GM18498 (cell line): ENCODE measurements at regions not wholly inside any gene's neighbourhood (a gene's known extent, or its start where the extent isn't known, plus 50 kb on each side); places are given as distances from the start of the nearest gene placed in this dataset.
"Not testable (repeated sequence)": the region's sequence is repeated elsewhere in the genome, so short reads cannot be mapped to it uniquely, and the experiment has no call there.

Source experiments
- ATAC-seq: cut with Tn5 transposase; IDR thresholded peaks from one replicate; pipeline ENCODE4 v1.9.1; 2021; ENCODE audit warnings: mild to moderate bottlenecking, moderate library complexity; ENCODE audit not compliant: unreplicated experiment

DNA sequence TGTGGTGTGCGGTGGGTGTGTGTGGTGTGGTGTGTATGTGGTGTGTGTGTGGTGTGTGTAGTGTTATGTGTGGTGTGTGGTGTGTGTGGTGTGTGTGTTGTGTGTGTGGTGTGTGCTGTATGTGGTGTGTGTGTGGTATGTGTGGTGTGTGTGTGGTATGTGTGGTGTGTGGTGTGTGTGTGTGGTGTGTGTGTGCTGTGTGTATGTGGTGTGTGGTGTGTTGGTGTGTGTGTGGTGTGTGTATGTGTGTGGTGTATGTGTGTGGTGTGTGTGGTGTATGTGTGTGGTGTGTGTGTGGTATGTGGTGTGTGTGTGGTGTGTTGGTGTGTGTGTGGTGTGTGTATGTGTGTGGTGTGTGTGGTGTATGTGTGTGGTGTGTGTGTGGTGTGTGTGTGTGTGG is 144.3 kb downstream of the HSD17B3 start:
- no peak for ATAC-seq

DNA sequence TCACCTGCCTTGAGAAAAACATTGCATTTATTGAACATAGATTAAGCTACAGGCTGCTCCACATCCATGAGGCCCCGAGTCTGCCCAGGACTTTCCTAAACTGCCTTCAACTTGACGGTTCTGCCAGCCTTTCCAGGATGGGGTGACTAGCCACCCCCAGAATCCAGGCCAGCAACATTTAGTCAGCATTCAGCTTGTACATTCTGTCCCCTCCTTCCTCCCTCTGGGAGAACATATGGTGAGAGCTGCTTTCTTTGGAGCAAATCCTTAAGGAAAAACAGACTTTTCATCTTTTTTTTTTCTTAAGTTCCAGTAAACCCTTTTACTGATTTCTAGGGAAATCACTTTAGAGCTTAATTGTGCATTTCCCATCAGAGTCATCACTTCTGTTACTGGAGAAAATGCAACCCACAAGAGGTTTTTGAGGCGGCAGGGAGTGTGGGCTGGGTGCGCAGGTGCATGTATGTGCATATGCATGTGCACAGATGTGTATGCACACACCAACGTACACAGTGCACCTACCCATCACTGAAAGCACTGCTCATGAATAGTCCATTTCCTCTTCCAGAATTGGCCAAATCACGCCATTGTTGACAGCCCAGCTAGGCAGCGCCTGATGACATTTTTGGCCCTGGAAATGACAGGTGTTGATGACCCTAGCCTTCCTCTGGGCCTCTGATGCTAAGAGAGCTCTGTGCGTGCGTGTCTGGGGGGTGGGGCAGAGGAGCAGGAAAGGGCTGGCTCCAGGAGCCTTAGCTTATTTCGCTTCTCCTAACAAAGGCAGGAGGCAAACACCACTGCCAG is 145.6 kb downstream of the HSD17B3 start:
- no peak for ATAC-seq

DNA sequence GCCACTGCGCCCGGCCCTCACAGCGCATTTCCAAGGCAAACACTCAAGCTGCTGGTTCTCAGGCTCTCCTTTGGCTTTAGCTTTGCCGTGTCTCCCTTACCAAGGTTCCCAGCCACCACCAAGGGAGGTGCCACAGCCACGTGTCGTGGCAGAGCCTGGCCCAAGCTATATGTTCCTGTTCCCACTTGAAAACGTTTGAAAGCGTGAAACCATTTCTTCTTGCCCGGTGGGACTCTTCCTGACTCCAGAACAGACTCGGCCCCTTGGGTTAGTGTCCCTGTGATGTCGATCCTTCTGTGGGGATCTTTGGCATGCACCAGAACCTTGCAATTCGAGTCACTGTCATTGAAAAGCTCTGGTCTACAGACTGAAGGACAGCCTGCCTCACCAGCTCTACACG is 147.9 kb downstream of the HSD17B3 start:
- no peak for ATAC-seq

DNA sequence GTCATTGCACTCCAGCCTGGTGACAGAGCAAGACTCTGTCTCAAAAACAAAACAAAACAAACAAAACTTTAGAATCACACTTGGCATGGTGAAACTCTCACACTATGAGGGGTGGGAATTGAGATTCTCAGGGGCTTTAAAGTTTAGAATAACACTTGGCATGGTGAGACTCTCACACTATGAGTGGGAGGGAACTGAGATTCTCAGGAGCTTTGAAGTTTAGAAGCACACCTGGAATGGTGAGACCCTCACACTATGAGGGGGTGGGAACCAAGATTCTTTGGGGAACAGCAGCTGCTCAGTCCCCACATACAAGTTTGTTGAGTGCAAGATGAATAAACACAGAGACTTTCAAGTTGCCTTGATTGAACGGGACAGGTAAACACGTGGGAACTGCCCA is 149.4 kb downstream of the HSD17B3 start:
- ATAC-seq = no peak

DNA sequence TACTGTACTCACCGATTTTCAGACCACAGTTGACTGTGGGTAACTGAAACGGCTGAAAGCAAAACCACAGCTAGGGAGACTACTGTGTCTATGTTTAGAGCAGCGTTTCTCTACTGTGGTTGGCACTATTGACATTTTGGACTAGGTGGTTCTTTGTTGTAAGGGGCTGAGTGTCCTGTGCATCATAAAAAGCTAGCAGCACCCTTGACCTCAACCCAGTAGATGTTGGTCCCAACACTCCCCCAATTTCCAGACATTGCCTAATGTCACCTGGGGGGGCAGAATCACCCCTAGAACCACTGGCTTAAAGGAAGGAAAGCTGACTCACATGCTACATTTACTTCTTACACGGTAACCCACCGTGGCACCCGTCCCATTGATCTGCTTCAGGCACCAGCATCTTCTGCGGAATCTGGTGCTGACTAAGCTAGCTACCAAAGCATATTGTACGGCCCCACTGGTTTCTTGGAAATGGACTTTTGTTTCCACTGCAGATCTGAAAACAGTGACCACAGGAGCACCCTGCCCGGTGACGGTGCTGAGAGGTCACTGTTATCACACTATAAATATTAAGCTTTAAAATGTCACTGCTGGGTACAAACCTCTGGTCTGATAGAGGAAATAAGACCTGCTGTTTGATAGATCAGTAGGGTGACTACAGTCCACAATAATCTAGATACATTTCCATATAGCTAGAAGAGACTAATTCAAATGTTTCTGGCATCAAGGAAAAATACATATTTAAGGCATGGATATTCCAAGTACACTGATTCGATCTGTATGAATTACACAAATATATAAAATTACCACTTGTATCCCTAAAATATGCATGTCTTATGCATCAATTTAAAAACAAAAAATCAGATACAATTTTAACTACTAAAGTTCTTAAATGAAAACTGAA is 151.4 kb downstream of the HSD17B3 start:
- ATAC-seq = peak; percentile 90

DNA sequence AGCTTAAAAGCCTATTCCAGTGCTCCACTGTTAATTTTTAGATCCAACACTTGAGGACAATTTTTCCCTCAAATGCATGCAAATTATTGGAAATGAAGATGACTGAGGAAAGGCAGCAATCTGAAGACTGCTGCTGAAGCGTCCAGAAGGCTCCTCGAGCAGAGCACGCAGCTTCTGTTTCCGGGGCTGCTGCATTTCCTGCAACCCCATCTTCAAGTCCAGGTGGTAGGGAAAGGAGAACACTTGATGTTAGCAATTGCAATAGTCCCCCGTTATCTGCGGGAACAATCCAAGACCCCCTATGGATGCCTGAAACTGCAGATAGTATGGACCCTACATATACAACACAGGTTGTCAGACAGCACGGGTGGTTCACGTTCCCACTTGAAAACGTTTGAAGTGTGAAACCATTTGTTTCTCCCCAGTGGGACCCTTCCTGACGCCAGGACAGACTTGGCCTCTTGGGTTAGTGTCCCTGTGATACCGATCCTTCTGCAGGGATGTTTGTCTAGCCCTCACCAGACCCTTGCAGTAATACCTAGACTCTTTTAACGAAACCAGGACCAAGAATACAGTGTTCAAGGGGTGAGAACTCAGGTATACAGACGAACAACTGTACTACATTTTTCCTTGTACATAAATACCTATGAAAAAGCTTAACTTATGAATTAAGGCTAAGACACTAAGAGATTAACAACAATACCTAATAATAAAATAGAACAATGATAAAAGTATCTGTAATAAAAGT is 152.3 kb downstream of the HSD17B3 start:
- ATAC-seq = peak; percentile 61

DNA sequence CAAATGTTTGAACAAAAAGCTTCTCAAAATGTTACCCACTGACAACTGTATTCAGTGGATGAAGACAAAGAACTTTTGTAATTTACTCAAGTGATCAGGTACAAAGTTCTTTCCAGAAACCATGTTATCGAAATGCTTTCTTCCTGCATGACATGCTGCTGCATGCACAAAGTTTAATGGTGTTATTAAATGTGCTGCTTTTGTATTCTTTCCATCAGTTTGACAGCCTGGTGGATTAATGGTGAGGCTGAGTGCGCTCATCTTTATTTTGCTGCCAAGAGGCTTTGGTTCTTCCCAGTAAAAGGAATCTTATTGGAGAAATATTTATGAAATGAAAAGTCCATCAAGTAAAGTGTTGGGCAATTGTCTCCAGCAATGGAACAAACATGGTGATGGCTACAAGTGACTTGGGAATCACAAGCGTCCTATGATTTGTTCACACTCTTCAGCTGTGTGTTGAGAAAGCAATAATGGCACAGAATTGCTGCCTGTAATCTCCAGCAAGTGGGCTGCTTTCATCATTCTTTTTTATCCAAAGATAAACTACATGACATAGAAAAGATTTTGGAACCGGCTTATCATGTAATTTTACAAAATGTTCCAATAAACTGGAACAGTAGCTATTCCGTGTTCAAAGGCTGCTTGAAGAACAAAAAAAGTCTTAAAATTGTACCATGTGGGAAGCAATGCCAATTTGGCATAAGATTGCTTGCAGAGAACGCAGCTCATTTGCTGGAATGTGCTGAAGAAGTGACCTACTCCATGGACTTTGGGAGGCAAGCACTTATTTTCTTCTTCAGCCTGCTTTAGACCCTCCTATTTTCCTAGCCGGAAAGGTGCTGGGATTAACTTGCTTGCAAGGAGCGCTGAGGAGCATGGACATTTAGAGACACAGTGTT is 153.1 kb downstream of the HSD17B3 start:
- ATAC-seq = no peak

DNA sequence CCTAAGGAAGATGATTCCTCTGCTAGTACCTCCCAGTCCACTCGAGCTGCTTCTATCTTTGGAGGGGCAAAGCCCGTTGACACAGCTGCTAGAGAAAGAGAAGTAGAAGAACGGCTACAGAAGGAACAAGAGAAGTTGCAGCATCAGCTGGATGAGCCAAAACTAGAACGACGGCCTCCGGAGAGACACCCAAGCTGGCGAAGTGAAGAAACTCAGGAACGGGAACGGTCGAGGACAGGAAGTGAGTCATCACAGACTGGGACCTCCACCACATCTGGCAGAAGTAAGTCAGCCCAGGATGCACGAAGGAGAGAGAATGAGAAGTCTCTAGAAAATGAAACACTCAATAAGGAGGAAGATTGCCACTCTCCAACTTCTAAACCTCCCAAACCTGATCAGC is 154.9 kb downstream of the HSD17B3 start:
- ATAC-seq = not testable (repeated sequence)

DNA sequence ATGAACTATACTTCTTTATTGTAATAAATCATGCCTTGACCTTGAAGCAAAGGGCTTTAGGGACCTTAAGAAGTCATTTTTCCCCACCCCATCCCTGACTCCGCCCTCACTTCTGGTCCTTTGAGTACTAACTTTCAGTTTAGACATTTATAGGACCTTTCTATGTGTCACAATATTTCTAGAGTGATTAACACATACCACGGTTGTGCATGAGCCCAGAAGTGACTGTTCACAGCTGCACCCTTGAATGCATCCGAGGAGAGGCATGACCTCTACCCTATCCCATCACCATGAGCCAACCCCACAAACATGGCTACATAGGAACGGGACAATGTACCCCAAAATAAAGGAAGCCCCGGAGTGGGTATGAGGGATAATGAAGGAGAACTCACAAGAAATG is 160.3 kb downstream of the HSD17B3 start:
- ATAC-seq = no peak

DNA sequence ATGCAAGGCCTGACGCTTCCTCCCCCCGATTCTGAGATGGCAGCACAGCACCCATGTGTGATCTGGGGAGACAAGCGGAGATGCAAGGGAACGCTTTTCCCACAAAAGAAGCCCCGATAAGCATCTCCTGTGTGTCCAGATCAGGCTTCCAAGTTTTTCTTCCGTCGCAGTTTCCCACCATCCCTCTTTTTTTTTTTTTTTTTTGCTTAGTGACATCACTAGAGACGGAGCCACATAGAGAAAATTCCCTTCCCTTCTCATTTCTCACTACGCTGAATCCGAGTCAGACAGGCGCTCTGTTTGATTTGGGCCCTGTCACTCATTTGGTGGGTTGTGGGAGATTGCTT is 160.9 kb downstream of the HSD17B3 start:
- ATAC-seq = no peak

DNA sequence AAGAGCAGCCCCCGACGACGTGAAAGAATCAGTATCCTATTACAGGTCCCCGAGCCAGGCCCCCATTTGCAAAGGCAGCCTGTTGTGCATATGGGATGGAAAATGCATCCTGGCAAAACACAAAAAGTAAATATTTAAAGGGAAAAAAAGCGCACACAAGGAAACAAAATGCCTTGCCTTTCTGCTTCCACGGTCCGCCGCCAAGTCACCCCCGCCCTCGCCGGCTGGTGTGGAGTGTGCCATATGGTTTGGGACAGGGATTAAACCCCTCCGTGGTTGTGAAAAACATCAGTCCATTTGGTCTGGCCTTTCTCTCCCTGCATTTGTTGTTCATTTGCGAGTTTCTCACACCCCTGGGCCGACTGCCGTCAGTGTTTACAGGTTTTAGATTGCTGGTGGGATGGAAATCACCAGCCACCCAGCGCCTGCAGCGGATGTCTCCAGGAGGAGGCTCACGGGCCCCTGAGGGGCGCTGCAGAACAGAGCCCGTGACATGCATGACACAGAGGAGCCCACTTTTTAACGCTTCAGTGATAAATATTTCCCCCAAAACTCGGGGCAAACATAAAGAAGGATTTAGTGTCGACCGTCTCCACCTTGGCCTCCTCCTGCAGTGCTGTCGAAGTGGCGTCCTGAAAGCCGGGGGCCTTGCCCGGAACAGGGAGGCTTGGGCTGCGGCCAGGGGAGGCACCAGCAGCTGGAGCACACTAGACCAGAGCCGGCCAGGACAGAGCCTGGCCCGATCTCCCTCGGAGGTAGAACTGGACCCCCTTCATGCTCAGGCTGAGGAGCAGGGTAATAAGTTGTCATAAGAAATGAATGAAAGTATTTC is 161.5 kb downstream of the HSD17B3 start:
- ATAC-seq = no peak

DNA sequence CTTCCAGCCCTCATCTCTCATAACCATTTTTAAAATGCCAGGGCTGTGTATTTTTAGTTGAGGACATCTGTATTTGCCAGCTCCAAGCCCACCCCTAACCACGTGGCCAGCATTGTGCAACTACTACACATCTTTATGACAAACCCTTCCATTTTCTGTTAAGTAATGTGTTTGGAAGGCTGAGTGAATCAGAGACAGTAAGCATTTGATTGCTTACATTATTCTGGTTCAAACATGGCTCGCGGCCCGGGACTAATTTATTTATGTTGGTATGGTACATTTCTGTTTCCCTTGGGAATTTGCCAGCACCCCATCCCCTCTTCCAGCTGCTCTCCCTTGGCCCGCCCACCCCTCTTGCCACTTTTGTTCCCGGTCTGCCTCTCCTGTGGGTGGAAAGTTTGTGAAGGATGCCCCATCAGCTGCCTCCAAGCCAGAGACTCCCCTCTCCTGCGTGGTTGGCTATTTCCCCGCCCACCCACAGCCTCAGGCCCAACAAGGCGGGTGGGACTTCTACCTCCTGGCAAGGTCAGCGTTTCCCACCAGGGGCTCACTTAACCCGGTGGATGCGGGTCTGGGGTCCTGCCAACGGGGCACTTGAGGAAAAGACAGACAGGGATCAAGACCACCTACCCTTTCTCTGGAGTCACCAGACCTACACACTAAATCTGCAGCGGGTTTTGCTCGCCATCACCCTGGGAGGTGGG is 162.2 kb downstream of the HSD17B3 start:
- ATAC-seq = no peak

DNA sequence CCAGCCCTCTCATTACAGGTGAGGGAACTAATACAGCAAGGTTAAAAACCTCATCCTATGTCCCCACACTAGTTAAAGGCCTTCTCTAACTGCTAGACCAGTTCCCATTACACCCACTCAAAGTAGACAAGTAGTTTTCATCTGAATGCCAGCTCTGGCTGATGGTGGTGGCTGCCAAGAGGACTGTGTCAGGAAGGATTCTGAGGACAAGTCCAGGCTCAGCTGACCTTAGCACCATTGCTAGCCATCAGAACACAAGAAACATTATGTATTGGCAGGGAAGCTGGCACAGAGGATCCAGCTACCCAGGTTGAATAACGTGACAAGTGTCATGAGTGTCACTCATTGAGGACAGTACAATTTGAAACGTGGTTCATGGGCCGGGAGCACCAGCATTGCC is 163.4 kb downstream of the HSD17B3 start:
- no peak for ATAC-seq

DNA sequence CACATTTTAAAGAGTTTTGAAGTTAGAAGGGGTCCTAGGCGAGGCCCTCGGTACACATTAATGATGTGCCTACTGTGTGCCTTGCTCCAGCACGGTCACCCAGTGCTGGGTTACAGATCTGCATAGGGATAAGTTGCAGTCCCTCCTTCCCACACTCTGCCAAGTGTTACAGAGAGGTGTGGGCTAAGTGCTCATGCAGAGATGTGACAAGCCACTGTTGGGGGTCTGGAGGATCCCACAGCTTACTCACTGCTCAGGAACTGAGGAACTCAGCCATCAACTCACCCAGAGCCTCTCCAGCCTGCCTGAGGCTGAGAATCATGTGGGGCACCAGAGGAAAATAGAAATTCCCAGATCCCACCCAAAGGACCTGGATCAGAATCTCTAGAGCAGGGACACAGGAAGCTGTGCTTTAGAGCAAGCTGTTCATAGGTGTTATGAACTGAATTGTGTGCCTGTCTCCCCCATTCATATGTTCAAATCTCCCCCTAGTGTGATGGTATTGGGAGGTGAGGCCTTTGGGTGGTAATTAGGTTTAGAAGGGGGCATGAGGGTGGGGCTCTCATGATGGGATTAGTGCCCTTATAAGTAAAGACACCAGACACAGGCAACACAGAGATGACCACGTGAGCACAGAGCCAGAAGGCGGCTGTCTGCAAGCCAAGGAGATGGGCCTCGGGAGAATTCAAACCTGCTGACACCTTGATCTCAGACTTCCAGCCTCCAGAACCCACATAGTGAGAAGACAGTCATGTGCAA is 164.1 kb downstream of the HSD17B3 start:
- ATAC-seq = peak; percentile 34

DNA sequence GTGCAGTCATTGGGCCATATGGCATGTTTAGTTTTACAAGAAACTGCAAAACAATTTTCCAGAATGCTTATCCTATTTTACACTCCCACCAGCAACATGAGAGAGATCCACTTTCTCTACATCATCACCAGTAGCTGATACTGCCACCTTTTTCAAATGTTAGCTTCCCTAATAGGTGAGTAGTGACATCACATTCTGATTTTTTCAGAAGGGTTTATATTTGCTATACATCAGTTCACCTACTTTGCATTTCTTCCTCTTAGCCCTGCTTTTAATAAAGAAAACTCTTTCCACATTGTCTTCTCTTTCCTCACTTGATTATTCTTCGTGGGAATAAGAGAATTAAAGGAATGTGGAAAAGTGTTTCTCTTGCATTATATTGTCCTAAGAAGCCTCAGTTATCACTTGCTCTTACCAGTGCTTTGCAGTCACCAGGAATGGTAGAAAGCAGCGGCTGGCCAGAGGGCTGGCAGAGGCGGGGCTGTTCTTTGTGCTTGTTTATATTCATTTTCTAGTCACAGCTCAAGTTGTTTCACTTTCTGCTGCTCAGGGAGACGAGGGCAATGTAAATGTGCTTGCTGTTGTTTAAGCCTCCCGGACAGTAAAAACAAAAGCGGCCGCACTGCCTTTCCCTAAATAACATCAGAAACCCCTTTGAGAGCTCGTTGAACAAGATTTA is 164.8 kb downstream of the HSD17B3 start:
- ATAC-seq = peak; percentile 98

DNA sequence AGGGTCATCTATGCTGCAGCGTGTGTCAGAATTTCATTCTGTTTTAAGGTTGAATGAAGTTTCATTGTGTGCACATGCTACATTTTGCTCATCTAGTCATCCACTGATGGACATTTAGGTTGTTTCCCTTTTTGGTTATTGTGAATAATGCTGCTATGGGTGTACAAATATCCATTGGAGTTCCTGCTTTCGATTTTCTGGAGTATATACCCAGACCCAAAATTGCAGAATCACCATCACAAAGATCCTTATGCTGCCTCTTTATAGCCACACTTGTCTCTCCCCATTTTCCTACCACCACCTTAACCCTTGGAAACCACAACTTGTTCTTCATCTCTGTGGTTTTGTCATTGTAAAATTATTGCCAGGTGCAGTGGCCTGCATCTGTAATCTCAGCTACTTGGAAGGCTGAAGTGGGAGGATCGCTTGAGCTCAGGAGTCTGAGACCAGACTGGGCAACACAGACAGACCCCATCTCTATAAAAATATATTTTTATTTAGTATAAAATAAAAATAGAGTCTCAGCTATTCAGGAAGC is 166.2 kb downstream of the HSD17B3 start:
- no peak for ATAC-seq

DNA sequence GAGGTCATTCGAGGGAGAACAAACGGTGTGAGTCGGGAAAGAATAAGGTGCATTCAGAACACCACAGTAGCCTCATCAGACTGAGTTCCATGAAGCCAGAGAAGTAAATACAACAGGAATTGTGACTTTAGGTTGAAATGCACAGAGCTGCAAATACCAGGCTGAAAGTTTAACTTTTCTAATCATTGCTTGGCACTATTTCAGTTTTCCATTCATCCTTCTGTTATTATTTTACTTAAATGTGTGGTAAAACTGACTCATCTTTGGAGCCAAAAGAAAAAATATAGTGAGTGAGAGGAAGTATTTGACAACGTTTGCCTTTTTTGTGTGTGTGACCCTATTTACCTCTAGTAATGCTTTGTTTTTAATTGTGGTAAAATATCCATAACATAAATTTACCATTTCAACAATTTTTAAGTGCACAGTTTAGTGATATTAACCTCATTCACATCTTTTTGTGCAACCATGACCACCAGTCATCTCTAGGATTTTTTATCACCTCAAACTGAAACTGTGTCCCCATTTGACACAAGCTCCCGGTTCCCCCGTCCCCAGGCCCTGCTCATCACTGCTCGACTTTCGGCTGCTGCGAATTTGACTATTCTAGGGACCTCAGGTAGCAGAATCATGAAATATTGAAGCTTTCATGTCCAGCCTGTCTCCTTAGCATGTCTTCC is 166.8 kb downstream of the HSD17B3 start:
- no peak for ATAC-seq
